ENCODE measurements at regions not wholly inside any gene's neighbourhood (a gene's known extent, or its start where the extent isn't known, plus 50 kb on each side); places are given as distances from the start of the nearest gene placed in this dataset.
"Not testable (repeated sequence)": the region's sequence is repeated elsewhere in the genome, so short reads cannot be mapped to it uniquely, and the experiment has no call there.

GRCh38 chr7:109647263-109647662, 1077.6 kb downstream of the DNAJB9 start:
- DNase-seq = not testable (repeated sequence)

- DNase-seq = no peak
Observed at GRCh38 chr7:109659261-109659660, 1089.6 kb downstream of the DNAJB9 start.

GRCh38 chr7:109660401-109660800, 1090.7 kb downstream of the DNAJB9 start:
- DNase-seq = no peak

GRCh38 chr7:109663806-109664205, 1094.1 kb downstream of the DNAJB9 start:
- DNase-seq = no peak

- not testable (repeated sequence) for DNase-seq
Observed at GRCh38 chr7:109687269-109687668, 1117.6 kb downstream of the DNAJB9 start.

GRCh38 chr7:109692613-109693012, 1122.9 kb downstream of the DNAJB9 start:
- not testable (repeated sequence) for DNase-seq

- DNase-seq = no peak
Observed at GRCh38 chr7:109694149-109695071, 1124.7 kb downstream of the DNAJB9 start.

- no peak for DNase-seq
Observed at GRCh38 chr7:109695419-109695818, 1125.7 kb downstream of the DNAJB9 start.

GRCh38 chr7:109696723-109697122, 1127.0 kb downstream of the DNAJB9 start:
- no peak for DNase-seq

- no peak for DNase-seq
Observed at GRCh38 chr7:109699661-109700060, 1130.0 kb downstream of the DNAJB9 start.

GRCh38 chr7:109713366-109713765, 1143.7 kb downstream of the DNAJB9 start:
- no peak for DNase-seq

GRCh38 chr7:109719359-109719758, 1149.7 kb downstream of the DNAJB9 start:
- DNase-seq = not testable (repeated sequence)

- DNase-seq = no peak
Observed at GRCh38 chr7:109734601-109735000, 1164.9 kb downstream of the DNAJB9 start.

GRCh38 chr7:109735881-109736280, 1166.2 kb downstream of the DNAJB9 start:
- DNase-seq = no peak

- DNase-seq = no peak
Observed at GRCh38 chr7:109745677-109746410, 1176.2 kb downstream of the DNAJB9 start.

- DNase-seq = no peak
Observed at GRCh38 chr7:109751241-109751640, 1181.6 kb downstream of the DNAJB9 start.

- DNase-seq = no peak
Observed at GRCh38 chr7:109752068-109752467, 1182.4 kb downstream of the DNAJB9 start.

GRCh38 chr7:109757713-109758112, 1188.0 kb downstream of the DNAJB9 start:
- DNase-seq = no peak

GRCh38 chr7:109763611-109764010, 1193.9 kb downstream of the DNAJB9 start:
- no peak for DNase-seq

GRCh38 chr7:109772161-109772560, 1202.5 kb downstream of the DNAJB9 start:
- DNase-seq = no peak

GRCh38 chr7:109782806-109783205, 1213.1 kb downstream of the DNAJB9 start:
- no peak for DNase-seq

GRCh38 chr7:109806548-109806947, 1236.9 kb downstream of the DNAJB9 start:
- DNase-seq = no peak

- DNase-seq = no peak
Observed at GRCh38 chr7:109821156-109821555, 1251.5 kb downstream of the DNAJB9 start.

- no peak for DNase-seq
Observed at GRCh38 chr7:109834851-109835250, 1256.1 kb upstream of the LRRN3 start.
